GM19238 (cell line): ENCODE measurements at regions not wholly inside any gene's neighbourhood (a gene's known extent, or its start where the extent isn't known, plus 50 kb on each side); places are given as distances from the start of the nearest gene placed in this dataset.

Experiments used
- DNase-seq: peaks from one replicate; pipeline ENCODE4 v3.0.0; 2011; ENCODE audit warnings: low spot score; ENCODE audit not compliant: insufficient read length

DNA sequence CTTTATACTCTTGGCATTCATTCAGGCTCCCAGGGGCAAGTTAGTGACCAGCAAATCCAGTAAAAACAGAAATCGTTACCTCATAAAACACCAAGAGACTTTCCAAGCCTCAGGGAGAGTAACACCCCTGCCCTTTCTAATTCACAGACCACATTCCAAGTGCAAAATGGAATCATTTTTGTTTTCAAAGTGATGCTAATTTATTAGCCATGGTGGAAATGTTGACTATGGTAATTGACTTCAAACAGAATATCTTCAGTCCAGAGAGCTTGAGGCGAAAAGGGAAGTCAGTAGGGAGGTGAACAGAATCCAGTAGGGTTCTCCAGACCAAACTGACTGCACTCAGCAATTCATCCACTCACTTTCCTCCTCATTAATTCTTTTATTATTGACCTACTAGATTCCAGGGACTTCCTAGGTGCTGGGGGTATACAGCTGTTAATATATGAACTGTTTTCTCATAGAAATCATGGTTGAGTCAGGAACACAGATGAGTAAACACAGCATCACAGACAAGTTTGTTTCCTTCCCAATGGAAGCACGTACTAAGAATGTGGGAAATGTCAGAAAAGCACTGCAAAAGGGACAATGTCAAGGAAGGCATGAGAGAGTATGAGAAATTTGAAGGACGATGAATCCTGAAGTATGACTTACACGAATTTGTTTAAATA, 388.5 kb upstream of the C1orf87 start:
- no peak for DNase-seq

DNA sequence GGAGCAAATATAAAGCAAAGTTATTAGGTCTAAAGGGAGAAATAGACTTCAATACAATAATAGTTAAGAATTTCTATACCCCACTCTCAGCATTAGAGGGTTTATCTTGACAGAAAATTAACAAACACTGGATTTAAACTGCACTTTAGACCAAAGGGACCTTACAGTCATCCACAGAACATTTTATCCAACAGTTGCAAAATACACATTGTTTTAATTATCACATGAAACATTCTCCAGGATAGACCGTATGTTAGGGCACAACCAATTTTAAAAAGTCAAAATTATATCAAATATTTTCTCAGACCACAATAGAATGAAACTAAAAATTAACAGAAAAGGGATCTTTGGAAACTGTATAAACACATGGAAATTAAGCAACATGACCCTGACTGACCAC, 384.5 kb upstream of the C1orf87 start:
- DNase-seq, result no peak

DNA sequence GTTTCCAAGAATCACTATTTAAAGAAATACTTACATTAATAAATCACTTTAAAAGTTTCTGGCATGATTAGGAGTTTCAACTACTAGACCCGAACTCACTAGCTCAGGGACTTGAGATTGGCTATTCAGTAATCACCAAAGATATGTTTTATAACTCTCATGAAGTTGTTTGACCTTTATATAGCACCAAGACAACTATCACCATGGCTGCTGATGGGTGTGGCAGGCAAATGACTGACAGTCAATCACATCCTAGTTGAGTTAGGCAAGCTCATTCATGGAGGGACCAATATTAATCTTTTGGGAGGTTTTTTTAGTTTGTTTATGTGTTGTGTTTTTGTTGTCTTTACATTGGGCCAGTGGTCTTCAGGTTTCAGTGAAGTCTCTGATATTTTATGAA, 376.3 kb upstream of the C1orf87 start:
- no peak for DNase-seq

DNA sequence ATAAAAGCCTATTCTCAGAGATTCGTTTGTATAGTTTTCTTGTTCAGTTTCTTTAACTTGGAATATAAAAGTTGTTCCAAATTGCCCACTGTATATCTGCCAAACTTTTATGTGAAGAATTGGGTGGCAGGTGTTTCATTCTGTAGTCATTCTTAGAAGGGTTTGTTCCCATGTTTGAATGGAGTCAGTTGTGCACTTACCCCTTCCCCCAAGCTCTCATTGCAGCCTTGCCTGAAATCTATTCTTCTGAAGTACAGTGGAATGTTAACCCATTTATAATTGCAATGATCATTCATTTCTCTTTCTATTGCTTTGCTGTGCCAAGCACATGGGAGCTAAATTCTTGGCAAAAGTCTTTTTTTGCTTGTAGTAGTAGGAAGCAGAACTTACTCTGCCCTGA, 375.3 kb upstream of the C1orf87 start:
- no peak for DNase-seq

DNA sequence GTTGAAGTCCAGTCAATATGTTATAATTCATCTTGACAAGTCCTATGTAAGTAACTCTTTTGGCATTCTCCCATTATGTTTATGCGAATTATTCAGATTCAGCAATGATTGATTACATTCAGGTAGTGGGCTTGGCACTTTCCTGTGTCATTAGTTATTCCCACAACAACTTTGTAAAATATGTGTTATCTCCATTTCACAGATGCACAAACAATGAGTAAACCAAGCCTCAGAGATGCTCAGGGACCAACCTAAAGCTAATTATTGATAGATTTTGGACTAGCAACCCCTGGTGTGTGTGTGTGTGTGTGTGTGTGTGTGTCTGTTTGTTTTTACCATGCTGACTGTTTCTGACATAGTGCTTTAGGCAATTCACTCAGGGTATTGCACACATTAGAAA, 371.1 kb upstream of the C1orf87 start:
- no peak for DNase-seq

DNA sequence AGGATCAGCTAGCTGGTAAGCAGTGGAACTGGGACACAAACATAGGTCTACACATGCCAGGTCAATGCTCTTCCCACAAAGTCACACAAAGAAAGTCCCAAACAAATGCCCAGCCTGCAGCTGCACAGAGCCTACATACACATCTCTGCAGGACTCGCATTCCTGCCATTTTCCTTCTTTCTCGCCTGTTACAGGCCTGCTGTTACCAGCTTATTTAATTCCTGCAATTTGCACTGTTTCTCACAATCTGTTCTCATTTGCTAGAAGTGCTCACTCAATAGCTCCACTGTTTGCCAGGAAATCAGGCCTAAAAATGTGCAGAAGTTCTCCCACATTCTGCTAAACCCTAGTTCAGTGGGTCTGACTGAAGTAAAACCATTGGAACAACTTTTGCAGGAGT, 362.6 kb upstream of the C1orf87 start:
- no peak for DNase-seq

DNA sequence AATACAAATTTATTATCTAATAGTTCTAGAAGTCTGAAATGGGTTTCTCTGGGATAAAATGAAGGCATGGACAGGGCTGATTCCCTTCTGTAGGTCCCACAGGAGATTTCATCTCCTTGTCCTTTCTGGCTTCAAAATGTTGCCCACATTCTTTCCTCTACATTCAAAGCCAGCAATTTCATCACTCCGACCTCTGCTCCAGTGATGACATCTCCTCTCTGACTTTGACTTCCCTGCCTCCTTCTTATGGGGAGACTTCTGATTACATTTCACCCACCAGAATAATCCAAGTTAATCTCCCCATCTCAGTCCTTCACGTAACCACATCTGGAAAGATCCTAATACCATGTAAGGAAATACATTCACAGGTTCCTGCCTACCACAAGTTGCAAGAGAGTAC, 358.0 kb upstream of the C1orf87 start:
- no peak for DNase-seq

DNA sequence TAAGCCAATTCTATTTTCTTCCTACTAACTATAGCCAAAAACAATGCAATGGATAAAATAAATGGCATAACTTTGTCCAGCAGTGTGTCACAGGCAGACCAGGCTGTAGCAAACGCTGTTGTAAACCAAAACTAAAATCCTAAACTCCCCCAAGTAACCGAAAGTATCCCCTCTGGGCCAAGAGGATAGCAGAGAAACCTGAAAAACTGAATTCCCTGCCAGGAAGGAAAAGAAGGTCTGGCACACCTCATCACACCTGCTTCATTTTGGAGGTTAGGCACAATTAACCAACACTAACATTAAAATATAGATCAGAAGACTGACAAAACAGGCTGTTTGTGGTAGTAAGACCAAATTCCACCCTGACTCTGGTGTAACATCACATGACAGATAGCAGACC, 356.8 kb upstream of the C1orf87 start:
- DNase-seq, result no peak

DNA sequence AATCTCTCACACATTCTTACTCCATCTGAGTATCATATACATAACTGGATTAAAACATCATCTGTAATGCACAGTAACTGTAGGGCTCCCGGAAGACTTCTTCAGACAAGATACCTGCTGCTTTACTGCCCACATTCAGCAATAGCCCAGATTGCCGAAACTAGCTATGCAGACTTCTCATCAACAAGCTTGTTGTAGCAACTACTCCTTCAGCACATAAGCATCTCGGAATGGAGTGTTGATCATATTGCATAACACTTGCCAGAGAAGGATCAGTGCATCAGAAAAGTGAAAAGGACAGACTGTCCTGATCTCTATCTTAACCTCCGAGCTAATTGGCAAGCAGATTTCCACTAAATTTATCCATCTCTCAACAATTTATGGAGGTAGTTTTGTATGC, 354.6 kb upstream of the C1orf87 start:
- DNase-seq, result no peak

DNA sequence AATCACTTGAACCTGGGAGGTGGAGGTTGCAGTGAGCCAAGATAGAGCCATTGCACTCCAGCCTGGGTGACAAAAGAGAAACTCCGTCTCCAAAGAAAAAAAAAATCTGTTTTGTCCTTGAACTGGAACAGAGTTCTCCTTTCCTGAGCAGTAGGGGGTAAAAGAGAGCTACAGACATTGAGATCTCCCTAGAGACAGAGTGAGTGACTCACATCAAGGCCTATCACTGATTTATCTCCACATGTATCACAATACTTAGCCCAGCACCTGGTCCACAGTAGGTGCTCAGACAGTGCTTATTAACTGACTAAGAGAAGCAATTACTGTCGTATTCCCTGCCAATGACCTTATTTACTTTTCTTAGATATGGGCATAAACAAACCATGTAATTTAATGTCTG, 354.1 kb upstream of the C1orf87 start:
- DNase-seq, result no peak

DNA sequence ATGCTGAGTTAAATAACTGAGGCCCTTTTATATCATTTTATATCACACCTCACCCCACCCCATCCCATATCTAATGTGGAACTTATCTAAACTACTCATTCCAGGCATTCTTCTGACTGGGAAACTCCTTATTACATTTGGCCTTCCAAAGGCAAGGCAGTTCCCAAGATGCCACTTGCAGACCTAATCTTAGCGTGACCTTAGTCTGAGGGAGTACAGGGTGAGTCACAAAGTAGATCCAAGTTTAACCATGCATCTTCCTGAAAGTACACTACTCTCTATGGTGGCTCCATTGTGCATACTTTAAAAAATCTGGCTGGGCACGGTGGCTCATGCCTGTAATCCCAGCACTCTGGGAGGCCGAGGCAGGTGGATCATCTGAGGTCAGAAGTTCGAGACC, 353.6 kb upstream of the C1orf87 start:
- no peak for DNase-seq

DNA sequence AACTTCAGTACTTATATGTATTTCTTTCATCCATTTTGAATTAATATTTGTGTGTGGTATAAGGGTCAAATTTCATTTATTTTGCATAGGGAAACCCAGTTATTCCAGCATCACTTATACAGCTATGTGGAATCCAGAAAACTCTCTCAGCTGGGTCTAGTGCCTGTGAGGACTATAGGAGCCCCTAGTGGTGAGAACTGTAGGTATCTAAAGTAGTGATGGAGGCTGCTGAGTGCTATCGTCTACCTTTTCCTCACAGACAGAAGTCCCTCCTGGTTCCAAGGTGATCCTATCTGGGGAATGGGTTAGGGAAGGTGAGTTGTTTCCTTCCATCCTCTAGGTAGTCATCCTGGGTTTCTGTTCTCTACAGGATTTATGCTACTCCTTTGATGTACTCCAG, 352.0 kb upstream of the C1orf87 start:
- DNase-seq, result no peak

DNA sequence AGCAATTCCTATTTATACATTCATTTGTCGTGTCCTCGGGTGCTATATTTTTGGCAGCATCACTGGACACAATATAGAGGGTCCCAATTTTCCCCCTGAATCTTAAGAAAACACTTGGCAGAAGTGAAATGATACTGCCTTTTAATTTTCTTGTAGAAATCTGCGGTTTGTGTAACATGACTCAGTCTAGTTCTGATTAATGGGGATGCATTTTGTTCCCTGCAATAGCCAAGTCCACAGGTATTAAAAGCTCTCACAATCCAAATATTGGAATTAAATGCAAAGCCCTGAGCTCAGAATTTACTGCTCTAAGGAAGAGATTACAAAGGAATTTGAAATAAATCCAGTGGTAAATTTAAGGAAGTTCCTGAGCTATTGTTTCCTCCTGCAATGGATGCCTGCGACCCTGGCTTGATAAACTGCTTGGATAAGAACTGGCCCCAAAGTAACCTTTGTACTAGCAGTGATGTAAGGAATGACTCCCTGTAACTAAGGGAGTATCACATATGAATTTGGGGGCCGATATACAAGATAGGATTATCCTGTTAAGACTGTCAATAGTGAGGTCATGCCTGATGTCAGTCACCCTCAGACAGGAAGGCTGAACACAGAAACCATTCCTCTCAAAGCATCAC, 349.7 kb upstream of the C1orf87 start:
- no peak for DNase-seq

DNA sequence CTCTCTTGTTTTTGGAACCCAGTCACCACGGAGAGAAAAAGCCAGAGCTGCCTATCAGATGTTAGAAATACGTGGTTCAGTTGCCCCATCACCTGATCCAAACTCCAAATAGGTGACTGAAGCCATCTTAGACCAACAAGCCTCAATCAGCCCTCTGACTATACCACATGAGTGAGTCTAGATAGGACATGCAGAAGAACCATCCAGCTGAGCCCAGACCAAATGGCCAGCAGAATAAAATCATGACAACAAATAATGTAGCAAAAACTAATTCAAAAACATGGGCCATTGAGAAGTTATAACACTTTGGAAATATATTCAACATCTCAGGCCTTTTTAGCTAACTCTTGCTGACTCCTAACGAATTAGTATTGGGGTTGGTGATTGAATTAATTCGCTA, 348.4 kb upstream of the C1orf87 start:
- no peak for DNase-seq

DNA sequence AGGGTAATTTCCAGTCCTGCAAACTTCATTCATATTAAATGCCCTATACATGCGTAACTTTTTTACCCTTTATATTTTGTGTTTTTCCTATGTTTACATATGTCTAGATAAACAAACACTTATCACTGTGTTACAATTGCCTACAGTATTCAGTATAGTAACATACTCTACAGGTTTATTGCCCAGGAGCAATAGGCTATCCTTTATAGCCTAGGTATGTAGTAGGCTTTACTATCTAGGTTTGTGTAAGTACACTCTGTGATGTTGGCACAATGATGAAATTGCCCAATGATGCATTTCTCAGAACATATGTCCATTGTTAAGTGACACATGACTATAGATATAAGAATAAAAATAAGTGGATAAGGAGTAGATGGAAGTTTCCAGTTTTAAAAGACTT, 345.5 kb upstream of the C1orf87 start:
- no peak for DNase-seq

DNA sequence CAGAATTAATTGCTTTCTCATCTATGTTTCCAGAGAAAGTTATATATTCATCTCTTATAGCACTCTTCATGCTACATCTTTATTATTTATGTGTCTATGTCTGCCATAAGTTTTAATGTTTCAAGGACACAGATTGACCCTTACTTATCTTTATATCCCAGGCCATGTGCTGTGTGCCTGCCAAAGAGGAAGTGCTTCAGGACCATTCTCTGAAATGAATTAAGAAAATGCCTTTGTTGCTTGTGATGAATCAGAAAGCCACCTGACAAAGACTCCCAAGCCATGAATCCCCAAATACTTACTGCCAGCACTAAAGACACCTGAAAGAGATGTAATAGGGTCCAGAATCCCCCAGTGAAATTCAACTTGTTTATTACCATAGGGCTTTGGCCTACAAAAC, 342.1 kb upstream of the C1orf87 start:
- no peak for DNase-seq

DNA sequence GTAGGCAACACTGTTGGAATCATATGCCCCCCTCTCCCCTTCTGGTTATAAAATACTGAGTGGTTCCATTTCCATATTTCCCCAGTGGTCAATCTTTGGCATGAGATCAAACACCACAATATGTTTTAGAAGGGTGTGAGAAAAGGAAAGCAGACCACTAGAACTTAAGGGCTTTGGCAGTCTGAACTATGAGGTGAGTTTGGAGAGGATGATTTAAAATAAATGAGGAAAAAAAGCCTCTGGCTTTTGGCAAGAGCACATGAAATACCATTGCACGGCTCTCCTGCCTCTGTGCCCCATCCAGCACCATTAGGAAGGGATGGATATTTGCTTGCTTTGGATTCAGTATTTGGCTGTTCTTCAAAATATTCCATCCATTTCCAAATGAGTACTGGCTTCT, 339.5 kb upstream of the C1orf87 start:
- no peak for DNase-seq

DNA sequence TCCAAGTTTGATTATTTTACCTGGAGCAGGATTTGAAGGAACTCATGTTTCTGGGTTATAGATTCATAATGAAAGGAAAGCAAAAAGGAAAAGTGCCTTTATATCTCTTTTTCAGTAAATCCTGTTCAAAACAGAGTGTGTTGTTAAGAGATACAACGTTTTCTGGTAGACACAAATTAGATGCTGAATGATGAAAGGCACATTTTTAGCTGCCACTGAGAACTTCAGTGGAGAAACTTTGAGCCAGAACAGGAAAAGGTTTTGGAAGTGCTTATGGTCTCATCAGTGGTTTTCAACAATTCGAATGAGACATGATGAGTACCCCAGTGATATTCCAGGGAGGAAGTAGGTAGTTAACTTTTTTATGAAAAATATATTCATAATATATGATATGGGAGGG, 338.0 kb upstream of the C1orf87 start:
- DNase-seq, result no peak

DNA sequence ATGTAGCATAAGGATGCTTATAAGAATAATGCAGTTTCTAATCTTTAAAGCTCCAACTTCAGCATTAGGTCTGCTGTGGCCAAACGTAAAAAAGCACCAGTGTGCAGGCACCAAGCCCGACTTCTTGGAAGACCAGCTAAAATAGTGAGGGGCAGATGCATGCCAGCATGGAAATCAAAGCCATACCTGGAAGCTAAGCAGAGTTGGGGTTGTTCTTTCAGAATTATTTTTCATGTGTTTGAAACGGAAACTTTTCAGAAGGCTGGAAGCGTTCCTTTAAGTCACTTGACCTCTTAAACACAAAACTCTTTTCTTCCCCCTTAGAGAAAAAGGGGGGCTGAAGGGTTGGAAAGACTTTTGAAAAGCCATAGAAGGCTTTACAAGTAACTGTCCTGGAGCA, 329.2 kb upstream of the C1orf87 start:
- DNase-seq, result no peak

DNA sequence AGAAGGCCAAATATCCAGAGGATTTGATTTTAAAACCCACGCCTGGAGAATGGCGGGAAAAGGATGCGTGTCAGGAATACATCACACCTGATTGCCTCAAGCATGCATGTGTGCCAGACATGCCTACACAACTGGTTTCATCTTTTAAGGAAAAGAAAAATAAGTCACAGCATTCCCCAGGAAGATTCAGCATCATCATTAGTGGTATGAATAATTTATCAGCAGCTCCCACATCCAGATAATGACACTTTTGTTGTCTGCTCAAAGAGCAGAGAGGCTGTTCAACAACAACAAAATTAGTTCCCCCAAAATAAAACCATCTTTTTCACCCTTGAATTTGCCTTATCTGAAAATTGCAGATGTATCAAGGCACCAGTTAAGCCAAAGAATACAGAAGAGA, 328.6 kb upstream of the C1orf87 start:
- no peak for DNase-seq

DNA sequence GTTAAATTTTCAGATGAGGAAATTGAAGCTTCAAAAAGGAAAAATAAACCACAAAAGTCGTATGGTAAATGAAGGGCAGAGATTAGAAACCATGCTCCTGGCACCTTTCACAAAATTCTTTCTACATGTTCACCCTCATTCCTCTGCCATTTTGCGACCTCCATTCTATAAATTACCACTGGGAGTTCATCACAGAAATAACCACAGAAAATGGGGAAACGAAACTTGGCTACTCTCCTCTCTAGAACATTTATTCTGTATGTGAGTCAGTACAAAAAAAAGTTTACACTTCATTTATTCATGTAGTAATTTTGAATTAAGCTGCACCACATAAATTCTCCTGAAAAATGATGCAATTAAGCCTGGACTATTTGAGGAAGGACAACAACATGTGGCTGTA, 320.9 kb upstream of the C1orf87 start:
- no peak for DNase-seq

DNA sequence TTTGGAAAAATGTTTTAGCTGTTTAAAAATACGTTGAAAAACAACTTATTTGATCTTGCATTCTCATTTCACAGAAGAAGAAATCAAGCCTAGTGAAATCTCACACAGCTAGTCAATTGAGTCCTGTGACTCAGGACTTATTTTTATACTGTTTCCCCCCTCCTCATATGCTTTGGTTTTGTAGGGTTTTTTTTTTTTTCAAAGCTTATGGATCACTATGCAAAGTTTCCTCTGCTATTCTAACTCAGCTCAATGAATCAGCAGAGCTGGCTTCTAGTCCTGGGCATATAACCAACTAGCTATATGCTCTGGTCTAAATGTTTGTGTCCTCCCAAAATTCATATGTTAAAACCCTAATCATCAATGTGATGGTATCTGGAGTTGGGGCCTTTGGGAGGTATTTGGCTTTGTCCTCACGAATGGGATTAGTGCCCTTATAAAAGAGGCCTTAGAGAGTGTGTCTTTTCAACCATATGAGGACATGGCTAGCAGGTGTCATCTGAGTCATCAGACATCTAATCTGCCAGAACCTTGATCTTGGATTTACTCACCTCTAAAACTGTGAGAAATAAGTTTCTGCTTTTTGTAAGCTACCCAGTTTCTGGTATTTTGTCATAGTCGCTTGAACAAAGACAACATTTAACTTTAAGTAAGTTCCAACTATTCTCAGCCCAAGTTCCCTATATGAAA, 317.2 kb upstream of the C1orf87 start:
- no peak for DNase-seq
